ENCODE measurements at regions not wholly inside any gene's neighbourhood (a gene's known extent, or its start where the extent isn't known, plus 50 kb on each side); places are given as distances from the start of the nearest gene placed in this dataset.
"Not testable (repeated sequence)": the region's sequence is repeated elsewhere in the genome, so short reads cannot be mapped to it uniquely, and the experiment has no call there.

GRCh38 chr12:8325145-8325839 is 97.9 kb upstream of the FAM90A1 start:
- not testable (repeated sequence) for TF ChIP-seq CTCF (IDR thresholded peaks at IDR 0.05; ENCODE audit: low read depth, low read length); EZH2phosphoT487 (IDR thresholded peaks at IDR 0.05; ENCODE audit: low read depth)
